HG02610 (cell line): ENCODE measurements at regions not wholly inside any gene's neighbourhood (a gene's known extent, or its start where the extent isn't known, plus 50 kb on each side); places are given as distances from the start of the nearest gene placed in this dataset.
"Not testable (repeated sequence)": the region's sequence is repeated elsewhere in the genome, so short reads cannot be mapped to it uniquely, and the experiment has no call there.

ENCODE experiments used
- ATAC-seq: cut with Tn5 transposase; IDR thresholded peaks from one replicate; pipeline ENCODE4 v1.9.1; 2021; ENCODE audit warnings: mild to moderate bottlenecking, moderate library complexity; ENCODE audit not compliant: unreplicated experiment

GRCh38 chr1:224529844-224530243 is 86.3 kb upstream of the CNIH3 start:
- no peak for ATAC-seq

GRCh38 chr1:224533517-224533916 is 82.6 kb upstream of the CNIH3 start:
- ATAC-seq = no peak

DNA sequence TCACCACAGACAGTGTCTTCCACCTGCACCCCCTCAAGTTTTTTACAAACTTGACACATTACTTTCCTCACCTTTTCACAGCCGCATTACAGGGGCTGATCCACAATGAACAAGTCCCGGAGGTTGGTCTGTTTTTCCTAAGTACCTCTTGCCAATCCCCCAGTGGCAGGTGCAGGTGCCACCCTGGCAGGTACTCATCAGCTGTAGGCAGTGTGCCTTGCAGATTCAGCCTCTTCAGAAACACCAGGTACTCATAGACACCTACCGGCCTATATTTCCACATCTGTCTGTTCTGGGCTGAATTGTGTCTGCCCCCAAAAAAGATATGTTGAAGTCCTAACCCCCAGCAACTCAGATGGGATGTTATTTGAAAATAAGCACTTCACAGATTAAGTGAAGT is 81.4 kb upstream of the CNIH3 start:
- no peak for ATAC-seq

DNA sequence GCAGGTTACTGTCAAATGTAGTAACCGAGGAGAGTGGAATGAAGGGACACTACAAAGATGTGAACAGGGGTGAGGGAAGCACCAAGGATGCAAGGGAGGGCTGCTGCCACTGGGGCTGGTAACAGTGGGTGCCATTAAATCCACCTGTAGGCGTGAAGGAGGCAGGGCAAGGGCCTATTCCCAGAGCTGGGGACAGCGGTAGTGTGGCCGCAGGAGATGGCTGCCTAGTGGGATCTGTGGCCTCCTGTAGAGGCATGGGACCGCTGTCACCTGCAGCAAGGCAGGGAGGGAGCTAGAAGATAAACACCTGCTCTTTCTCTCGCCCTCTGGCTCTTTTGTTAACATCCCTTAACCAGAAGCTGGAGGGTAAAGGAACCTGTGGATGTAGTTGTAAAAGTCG is 80.5 kb upstream of the CNIH3 start:
- ATAC-seq = no peak

GRCh38 chr1:224539971-224540370 is 76.1 kb upstream of the CNIH3 start:
- no peak for ATAC-seq

DNA sequence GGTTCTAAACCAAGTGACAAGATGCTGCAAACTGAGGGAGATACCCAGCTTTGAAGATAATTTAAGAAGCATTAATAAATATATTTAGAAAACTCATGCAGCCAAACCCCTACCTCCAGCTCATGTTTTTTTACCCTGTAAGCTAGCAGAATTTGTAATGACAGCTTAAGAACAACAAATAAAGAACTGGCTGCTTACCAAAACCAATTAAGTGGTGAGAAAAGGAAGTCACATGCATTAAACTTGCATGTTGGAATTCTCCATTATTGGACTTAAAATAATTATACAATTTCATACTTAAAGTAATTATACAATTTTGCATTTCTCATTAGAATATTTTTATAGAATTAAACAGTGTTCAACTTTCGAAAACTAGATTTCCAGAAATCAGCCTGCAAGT is 75.6 kb upstream of the CNIH3 start:
- no peak for ATAC-seq

GRCh38 chr1:224541072-224541790 is 74.9 kb upstream of the CNIH3 start:
- no peak for ATAC-seq

- no peak for ATAC-seq
These were observed 74.1 kb upstream of the CNIH3 start for GRCh38 chr1:224541901-224542630.

GRCh38 chr1:224542783-224543440 is 73.2 kb upstream of the CNIH3 start:
- ATAC-seq = no peak

GRCh38 chr1:224543453-224543852 is 72.7 kb upstream of the CNIH3 start:
- ATAC-seq = no peak

- ATAC-seq = no peak
These were observed 71.6 kb upstream of the CNIH3 start for GRCh38 chr1:224544346-224545110.

DNA sequence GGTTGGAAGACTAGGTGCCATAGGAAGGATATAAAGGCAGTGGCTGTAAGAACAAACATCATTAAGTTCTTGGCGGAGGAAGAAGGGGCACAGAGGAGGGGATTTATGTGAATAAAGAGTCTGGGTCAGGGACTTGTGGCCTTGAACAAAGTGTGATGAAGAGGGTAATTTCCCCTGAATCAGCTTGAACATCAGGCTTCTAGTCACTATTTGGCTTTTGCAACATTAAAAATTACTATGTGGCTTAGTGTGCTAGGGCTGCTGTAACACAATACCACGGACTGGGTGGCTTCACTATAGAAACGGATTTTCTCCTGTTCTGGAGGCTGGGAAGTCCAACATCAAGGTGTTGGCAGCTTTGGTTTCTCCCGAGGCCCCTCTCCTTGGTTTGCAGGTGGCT is 70.5 kb upstream of the CNIH3 start:
- no peak for ATAC-seq

DNA sequence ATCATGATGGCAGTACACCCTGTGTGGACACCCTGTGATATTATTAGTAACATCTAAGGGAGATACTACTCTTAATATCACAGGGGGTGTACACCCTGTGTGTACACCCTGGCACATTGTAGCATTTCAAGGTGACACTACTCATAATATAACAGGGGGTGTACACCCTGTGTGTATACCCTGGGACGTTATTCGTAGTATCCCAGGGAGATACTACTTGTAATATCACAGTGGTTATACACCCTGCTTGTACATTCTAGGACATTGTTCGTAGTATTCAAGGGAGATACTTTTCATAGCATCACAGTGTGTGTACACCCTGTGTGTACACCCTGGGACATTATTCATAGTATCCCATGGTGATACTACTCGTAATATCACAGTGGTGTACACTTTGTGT is 67.4 kb upstream of the CNIH3 start:
- no peak for ATAC-seq

DNA sequence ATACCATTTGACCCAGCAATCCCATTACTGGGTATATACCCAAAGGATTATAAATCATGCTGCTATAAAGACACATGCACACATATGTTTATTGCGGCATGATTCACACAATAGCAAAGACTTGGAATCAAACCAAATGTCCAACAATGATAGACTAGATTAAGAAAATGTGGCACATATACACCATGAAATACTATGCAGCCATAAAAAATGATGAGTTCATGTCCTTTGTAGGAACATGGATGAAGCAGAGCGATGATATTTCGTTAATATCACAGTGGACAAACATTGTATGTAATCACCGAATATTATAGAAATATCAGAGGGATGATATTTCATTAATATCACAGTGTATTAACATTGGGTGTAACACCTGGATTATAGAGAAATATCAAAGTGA is 64.9 kb upstream of the CNIH3 start:
- not testable (repeated sequence) for ATAC-seq

GRCh38 chr1:224554056-224554455 is 62.1 kb upstream of the CNIH3 start:
- no peak for ATAC-seq

- ATAC-seq = no peak
These were observed 61.4 kb upstream of the CNIH3 start for GRCh38 chr1:224554620-224555259.

DNA sequence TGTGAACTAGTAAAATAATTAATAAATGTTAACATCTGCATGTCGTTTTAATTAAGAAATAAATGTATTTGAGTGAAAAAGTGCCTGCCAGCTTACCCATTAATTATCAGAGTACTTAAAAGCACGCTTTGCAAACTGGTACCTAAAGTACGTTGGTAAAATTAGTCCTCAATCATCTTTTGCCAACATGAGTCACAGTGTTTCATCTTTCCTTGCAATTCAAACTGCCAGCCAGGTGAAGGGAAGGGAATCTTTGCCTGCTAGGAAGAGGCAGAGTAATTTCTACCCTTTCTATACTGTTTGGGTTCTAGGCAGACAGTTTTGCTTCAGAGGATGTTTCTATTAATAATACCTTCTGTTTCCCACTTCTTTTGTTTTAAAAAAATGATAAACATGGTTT is 57.2 kb upstream of the CNIH3 start:
- no peak for ATAC-seq

DNA sequence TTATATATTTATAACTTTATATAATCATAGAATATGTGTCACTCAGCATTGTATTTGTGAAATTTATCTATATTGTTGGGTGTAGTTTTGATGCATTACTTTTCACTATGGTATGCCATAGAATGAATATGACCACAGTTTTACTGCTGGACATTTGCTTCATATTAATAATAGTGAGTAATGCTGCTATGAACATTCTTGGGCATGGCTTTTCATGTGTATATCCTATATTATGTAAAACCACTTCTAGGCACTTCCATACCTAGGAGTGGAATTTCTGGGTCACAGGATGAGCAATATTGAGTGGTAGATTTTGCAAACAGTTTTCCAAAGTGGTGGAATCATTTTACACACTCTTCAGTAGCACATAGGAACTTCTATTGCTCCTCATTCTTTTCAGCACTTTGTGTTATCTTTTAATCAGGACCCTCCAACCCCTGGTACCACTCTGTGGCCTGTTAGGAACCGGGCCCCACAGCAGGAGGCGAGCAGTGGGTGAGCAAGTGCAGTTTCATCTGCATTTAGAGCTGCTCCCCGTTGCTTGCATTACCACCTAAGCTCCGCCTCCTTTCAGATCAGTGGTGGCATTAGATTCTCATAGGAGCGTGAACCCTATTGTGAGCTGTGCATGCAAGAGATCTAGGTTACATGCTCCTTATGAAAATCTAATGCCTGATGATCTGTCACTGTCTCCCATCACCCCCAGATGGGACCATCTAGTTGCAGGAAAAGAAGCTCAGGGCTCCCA is 56.0 kb upstream of the CNIH3 start:
- no peak for ATAC-seq

DNA sequence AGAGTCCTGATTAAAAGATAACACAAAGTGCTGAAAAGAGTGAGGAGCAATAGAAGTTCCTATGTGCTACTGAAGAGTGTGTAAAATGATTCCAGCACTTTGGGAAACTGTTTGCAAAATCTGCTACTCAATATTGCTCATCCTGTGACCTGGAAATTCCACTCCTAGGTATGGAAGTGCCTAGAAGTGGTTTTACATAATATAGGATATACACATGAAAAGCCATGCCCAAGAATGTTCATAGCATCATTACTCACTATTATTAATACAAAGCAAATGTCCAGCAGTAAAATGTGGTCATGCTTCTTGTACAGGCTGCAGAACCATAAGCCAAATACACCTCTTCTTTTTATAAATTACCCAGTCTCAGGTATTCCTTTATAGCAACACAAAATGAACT is 53.2 kb upstream of the CNIH3 start:
- ATAC-seq = not testable (repeated sequence)

- ATAC-seq = no peak
These were observed 52.5 kb upstream of the CNIH3 start for GRCh38 chr1:224563666-224564065.
